ENCODE measurements at regions not wholly inside any gene's neighbourhood (a gene's known extent, or its start where the extent isn't known, plus 50 kb on each side); places are given as distances from the start of the nearest gene placed in this dataset.
A peak's percentile ranks its signal among the peaks of the same experiment; 100 is the strongest.
"Not testable (repeated sequence)": the region's sequence is repeated elsewhere in the genome, so short reads cannot be mapped to it uniquely, and the experiment has no call there.

DNA sequence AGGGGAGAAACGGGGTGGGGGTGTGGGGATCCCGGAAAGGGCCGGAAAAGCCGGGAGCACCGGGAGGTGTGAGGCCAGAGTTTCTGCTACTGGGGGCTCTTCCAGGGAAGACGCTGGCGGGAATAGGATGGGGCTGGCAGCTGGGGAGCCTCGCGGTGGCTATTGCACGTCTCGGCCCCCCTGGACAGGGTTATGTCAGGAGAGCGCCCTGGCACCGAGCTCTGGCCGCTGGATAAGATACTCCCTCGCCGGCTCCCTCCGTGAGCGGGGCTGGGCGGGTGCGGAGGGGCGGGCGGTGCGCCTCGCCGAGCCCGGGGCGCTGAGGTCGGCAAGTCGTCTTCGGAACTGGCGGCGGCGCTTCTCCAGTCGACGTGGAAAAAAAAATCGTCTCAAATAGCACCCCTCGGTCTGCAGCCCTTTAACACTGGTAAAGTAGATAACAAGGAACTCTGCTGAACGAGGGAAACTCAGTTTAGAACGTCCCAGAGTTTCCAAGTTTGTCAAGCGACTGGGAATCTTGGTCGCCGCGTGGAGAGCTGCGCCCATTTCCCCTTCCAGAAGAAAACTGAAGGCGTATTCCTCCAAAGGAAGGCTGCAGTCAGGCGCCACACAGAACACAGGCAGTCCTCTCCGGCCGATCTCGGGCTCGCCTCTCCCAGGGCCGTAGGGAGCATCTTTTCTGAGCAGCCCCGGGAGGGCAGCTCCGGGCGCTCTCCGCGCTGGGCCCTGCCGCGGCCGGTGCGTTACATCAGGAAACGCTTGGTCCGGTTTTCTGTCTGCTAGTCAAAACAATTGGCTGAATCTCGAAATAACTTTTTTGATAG lies 115.1 kb downstream of the KCNRG start:
- peak; percentile 65 for DNase-seq (ENCODE audit: low read depth)

- no peak for DNase-seq (ENCODE audit: low read depth)
Measured at GRCh38 chr13:50131920-50132903, 117.0 kb downstream of the KCNRG start.

- no peak for DNase-seq (ENCODE audit: low read depth)
Measured at GRCh38 chr13:50132904-50133357, 117.7 kb downstream of the KCNRG start.

GRCh38 chr13:50133358-50133953 lies 118.2 kb downstream of the KCNRG start:
- no peak for DNase-seq (ENCODE audit: low read depth)

- no peak for DNase-seq (ENCODE audit: low read depth)
Measured at GRCh38 chr13:50136226-50136625, 121.0 kb downstream of the KCNRG start.

DNA sequence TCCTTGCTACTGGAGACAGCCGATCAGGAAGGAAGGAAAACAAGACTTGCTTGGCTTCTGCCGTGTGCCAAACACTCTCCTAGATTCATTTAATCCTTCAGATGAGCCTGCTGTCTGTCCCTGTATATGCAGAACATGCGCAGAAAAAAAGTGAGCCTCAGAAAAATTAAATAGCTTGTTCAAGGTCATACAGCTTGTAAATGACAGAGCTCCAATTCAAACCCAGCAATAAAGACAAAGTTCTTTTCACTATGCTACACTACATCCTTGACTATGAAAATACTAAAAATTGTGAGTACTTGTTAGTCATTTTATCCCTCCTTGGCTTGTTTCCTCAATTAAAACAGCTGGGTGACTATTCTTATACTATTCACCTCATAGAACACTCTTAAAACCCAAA lies 121.4 kb downstream of the KCNRG start:
- no peak for DNase-seq (ENCODE audit: low read depth)

DNA sequence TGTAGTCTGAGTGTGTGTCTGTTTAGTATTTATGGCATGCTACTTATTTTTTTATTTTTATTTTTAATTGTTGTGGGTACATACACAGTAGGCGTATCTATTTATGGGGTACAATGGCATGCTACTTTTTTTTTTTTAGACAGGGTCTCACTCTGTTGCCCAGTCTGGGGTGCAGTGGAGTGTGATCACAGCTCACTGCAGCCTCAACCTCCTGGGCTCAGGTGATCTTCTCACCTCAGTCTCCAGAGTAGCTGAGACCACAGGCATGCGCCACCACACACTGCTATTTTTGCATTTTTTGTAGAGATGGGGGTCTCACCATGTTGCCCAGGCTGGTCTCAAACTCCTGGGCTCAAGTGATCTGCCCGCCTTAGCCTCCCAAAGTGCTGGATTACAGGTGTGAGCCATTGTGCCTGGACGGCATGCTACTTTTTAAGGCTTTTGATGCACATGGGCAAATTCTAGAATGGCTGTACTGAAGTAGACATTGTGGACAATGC lies 124.2 kb downstream of the KCNRG start:
- DNase-seq (ENCODE audit: low read depth) = not testable (repeated sequence)

- DNase-seq (ENCODE audit: low read depth) = no peak
Measured at GRCh38 chr13:50140153-50140552, 124.9 kb downstream of the KCNRG start.

DNA sequence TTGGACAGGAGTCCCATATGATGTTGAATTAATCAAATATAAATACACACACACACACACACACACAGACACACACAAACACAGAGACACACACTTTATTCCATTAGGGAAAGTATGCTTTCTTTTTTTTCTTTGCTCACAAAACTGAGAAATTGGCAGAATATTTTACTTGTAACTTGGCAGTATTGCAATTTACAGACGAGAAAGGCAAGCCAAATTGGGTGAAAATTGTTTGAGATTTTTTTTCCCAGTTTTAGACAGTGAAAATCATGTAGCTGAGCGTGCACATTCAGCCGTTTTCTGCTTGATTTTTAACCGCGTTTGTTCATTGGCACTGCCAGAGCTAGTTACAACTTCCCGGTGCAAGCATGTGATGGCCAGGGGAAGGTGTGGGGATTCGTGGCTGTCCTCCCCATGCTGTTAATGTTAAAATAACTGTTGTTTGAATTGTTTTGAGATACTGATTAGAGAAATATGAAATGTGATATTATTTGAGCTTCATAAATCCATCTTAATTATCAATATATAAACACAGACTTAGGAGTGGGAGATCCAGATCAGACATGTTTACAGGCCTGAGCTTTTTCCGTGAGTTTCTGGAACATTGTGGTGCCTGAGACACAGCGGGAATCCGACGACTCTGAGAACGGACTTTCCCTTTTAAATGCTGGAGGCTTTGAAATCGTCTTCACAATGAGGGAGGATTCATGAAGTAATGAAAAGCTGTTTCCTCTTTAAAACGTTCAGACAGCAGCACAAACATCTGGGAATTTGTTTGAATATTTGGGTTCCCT lies 125.5 kb downstream of the KCNRG start:
- no peak for DNase-seq (ENCODE audit: low read depth)

DNA sequence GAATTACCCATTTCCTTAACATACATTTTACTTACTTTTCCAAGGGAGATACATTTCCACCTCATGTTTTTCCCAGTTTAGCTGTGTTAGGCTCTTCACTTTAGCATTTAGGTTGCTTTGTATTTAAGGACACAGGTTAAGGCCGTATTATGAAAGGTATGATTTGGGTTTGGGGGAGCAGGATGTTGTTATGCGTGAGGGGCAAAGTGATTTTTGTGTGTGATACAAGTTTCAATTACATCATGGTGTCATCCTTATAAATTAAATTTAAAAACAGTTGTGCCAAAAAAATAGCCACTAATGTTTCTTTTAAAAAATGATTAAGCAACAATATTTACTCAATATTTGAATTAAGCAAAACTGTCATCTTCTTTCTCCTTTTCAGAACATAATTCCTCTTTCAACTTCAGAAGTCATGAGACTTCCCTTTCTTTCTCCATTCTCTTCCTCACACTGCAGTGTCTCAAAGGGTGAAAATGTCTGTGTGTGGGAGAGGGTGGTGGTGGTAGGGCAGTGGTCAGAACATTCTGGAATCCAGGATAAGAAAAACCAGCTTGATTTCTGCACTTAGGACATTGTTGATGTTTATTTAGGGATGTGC lies 126.2 kb downstream of the KCNRG start:
- no peak for DNase-seq (ENCODE audit: low read depth)

DNA sequence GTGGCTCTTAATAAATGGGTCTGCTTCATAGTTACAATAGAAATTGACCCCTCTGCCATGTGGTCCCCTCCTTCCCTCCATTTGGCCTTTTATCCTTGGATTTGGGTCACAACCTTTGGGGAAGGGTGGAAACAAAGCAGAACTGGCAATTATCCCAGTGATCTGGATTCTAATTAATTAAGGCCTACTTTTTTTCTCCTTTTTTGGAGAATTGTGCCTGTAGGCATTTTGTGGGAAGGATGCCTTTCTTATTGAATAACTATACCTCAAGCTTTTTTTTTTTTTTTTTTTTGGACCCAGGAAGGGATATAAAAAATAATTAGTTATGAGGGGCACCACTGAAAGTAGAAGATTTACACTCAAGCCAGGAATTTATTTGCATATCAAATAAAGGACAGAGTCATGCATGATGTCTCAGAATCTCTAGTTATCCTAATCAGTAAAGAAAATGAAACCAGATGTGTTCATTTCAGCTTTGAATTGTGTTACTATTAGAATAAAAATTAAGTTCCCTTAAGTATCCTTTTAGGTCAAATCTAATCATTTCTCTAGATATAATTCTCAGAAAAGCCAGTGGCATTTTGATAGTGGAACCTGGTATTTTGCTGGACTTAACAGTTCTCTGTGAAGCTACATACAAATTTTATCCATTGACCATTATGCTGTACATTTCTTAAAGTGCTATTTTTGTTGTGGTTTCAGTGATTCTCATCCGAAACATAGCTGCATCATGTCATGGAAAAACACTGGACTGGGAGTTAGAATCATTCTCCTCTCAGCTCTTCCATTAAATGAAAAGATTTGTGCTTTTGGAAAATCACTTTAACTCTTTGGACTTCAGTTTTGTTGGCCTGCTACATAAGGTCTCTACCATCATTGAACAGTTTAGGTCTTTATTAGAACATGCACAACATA lies 129.3 kb downstream of the KCNRG start:
- no peak for DNase-seq (ENCODE audit: low read depth)

DNA sequence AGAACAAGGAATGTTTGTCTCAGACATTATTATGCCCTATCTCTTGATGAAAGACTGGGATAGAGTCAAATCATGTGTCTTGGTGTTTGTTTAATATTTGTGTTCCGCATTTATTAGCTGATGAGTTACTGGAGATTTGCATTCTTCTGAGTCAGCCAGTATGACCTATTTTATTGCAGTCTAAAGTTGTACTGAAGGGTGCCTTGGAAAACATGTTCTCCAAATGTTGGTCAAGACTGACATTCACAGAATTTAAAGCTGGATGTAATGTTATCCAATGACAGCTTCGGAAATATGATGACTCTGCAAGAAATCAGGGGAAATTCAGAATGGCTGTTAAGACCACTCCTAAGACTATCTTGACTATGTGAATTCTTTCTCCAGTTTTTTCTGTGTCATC lies 134.0 kb downstream of the KCNRG start:
- no peak for DNase-seq (ENCODE audit: low read depth)

GRCh38 chr13:50149932-50150331 lies 134.7 kb downstream of the KCNRG start:
- no peak for DNase-seq (ENCODE audit: low read depth)

DNA sequence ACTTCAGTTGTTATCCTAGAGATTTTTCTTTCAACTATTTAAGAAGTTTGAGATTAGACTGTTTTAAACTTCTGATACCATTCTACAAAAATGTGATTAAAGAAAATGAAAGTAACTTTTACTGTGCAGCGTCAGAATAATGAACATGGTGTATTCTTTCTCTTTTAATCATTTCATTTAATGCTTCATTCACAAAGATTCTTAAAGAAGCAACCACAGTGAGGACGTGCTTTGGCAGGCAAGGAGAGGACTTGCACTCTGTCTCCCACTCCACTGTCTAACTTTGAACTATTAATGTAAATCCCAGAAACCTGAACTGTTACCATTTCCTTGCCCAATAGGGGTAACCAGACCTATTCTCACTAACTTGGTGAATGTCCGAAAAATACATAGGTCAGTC lies 137.0 kb downstream of the KCNRG start:
- DNase-seq (ENCODE audit: low read depth) = no peak

DNA sequence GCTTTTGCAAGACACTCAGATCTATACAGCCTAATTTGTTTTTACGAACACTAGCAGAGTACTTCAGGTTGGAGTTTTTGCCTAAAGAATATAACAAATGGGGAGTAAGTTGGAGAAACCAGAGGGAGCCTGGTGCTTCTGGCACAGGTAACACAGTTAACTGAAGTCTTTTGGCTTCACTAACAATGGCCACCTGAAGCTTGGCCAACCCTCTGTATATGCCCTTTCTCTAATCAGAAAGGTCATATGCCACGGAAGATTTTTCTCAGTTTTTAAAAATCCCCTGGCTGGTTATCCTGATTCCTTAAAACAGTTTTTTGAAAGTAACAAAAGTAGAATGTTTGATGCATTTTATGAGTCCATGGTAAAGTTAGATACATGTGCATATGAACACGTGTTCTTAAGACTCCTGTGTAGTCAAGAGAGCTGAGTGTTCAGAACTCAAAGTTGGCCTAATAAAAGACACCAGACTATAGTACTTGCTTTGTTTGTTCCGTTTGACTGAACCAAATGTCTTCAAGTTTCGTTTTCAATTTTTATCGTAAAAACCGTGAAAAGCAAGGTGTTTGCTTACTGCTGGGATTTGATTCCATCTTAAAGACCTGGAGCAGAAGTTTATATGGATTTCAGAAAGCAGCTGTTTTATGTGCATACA lies 137.5 kb downstream of the KCNRG start:
- DNase-seq (ENCODE audit: low read depth) = no peak

- DNase-seq (ENCODE audit: low read depth) = no peak
Measured at GRCh38 chr13:50153401-50153800, 138.2 kb downstream of the KCNRG start.

- DNase-seq (ENCODE audit: low read depth) = no peak
Measured at GRCh38 chr13:50153876-50154275, 138.6 kb downstream of the KCNRG start.

DNA sequence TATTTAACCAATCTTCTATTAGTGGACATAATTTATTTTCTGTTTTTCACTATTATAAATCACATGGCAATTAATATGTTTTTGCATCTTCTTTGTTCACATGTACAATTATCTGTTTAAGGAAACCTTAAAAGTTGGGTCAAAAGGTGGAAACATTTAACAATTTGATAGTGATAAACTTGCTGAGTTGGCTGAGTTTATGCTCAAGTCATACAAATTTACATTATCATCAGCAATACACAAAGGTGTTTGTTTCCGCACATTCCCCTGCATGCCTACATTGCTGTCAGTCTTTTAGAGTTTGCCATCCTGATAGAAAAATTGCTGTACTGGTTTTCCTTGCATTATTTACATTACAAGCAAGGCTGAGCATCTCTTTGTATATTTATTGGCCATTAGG lies 139.5 kb downstream of the KCNRG start:
- no peak for DNase-seq (ENCODE audit: low read depth)

GRCh38 chr13:50156140-50156539 lies 140.9 kb downstream of the KCNRG start:
- DNase-seq (ENCODE audit: low read depth) = peak; percentile 89
